ENCODE measurements at regions not wholly inside any gene's neighbourhood (a gene's known extent, or its start where the extent isn't known, plus 50 kb on each side); places are given as distances from the start of the nearest gene placed in this dataset.

DNA sequence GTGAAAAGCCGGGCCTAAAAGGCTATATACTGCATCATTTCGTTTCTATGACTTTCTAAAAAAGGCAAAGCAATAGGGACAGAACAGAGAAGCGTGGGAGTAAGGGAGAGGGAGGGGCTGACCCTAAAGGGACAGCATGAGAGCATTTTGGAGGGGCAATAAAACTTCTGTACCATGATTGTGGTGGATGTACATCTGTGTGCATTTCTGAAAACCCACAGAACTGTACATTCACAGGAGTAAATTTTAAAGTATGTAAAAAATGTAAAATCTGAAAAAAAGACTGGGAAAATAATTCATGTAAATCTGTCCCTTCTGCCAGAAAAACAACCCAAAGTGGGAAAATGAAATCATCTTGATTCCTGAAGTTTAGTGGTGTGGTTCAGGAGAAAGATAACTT lies 235.4 kb downstream of the CENPF start:
- TF ChIP-seq, protein P1, sequence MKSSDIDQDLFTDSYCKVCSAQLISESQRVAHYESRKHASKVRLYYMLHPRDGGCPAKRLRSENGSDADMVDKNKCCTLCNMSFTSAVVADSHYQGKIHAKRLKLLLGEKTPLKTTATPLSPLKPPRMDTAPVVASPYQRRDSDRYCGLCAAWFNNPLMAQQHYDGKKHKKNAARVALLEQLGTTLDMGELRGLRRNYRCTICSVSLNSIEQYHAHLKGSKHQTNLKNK (CRISPR knock-in tag; IDR thresholded peaks at IDR 0.05), result no peak
- TF ChIP-seq SMAD3 (CRISPR knock-in tag; IDR thresholded peaks at IDR 0.05; ENCODE audit: borderline replicate concordance) (no peak), ZNF416 (CRISPR knock-in tag; IDR thresholded peaks at IDR 0.05) (no peak), ESRRA (CRISPR knock-in tag; IDR thresholded peaks at IDR 0.05; ENCODE audit: borderline replicate concordance) (no peak), NFYB (CRISPR knock-in tag; conservative IDR thresholded peaks at IDR 0.05; ENCODE audit: low read depth) (no peak), ZBTB21 (CRISPR knock-in tag; IDR thresholded peaks at IDR 0.05; ENCODE audit: borderline replicate concordance) (no peak), FOXP1 (CRISPR knock-in tag; IDR thresholded peaks at IDR 0.05; ENCODE audit: borderline replicate concordance) (no peak), NR2C2 (CRISPR knock-in tag; IDR thresholded peaks at IDR 0.05) (no peak)
- TF ChIP-seq, protein P2, sequence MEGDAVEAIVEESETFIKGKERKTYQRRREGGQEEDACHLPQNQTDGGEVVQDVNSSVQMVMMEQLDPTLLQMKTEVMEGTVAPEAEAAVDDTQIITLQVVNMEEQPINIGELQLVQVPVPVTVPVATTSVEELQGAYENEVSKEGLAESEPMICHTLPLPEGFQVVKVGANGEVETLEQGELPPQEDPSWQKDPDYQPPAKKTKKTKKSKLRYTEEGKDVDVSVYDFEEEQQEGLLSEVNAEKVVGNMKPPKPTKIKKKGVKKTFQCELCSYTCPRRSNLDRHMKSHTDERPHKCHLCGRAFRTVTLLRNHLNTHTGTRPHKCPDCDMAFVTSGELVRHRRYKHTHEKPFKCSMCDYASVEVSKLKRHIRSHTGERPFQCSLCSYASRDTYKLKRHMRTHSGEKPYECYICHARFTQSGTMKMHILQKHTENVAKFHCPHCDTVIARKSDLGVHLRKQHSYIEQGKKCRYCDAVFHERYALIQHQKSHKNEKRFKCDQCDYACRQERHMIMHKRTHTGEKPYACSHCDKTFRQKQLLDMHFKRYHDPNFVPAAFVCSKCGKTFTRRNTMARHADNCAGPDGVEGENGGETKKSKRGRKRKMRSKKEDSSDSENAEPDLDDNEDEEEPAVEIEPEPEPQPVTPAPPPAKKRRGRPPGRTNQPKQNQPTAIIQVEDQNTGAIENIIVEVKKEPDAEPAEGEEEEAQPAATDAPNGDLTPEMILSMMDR (IDR thresholded peaks at IDR 0.05), result no peak
- TF ChIP-seq, protein P3, sequence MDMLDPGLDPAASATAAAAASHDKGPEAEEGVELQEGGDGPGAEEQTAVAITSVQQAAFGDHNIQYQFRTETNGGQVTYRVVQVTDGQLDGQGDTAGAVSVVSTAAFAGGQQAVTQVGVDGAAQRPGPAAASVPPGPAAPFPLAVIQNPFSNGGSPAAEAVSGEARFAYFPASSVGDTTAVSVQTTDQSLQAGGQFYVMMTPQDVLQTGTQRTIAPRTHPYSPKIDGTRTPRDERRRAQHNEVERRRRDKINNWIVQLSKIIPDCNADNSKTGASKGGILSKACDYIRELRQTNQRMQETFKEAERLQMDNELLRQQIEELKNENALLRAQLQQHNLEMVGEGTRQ (CRISPR knock-in tag; IDR thresholded peaks at IDR 0.05), result no peak
- TF ChIP-seq, protein P4, sequence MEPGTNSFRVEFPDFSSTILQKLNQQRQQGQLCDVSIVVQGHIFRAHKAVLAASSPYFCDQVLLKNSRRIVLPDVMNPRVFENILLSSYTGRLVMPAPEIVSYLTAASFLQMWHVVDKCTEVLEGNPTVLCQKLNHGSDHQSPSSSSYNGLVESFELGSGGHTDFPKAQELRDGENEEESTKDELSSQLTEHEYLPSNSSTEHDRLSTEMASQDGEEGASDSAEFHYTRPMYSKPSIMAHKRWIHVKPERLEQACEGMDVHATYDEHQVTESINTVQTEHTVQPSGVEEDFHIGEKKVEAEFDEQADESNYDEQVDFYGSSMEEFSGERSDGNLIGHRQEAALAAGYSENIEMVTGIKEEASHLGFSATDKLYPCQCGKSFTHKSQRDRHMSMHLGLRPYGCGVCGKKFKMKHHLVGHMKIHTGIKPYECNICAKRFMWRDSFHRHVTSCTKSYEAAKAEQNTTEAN (CRISPR knock-in tag; IDR thresholded peaks at IDR 0.05), result no peak
- TF ChIP-seq, protein P5, sequence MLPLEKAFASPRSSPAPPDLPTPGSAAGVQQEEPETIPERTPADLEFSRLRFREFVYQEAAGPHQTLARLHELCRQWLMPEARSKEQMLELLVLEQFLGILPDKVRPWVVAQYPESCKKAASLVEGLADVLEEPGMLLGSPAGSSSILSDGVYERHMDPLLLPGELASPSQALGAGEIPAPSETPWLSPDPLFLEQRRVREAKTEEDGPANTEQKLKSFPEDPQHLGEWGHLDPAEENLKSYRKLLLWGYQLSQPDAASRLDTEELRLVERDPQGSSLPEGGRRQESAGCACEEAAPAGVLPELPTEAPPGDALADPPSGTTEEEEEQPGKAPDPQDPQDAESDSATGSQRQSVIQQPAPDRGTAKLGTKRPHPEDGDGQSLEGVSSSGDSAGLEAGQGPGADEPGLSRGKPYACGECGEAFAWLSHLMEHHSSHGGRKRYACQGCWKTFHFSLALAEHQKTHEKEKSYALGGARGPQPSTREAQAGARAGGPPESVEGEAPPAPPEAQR (CRISPR knock-in tag; IDR thresholded peaks at IDR 0.05), result no peak

All from WTC11 (cell line).